ENCODE measurements at regions not wholly inside any gene's neighbourhood (a gene's known extent, or its start where the extent isn't known, plus 50 kb on each side); places are given as distances from the start of the nearest gene placed in this dataset.

- H3K79me2 ChIP-seq (ENCODE audit: control insufficient read depth, insufficient read depth, low read length), result no peaks in the 10 kb centered on the region
- DNase-seq (ENCODE audit: low read depth, low spot score), result no peak
- POLR2A ChIA-PET, result no interaction called here
- H3K4me1 ChIP-seq (ENCODE audit: control insufficient read depth, extremely low read depth, insufficient read depth, low read length), result no peaks in the 10 kb centered on the region
- H4K20me1 ChIP-seq (replicated peaks; ENCODE audit: control insufficient read depth, extremely low read depth, insufficient read depth, low read length), result no peaks in the 10 kb centered on the region
- no peak overlapping the region for H3K4me2 ChIP-seq (ENCODE audit: insufficient read depth, low read length)
- no peaks in the 10 kb centered on the region for H3K9me3 ChIP-seq (replicated peaks; ENCODE audit: control insufficient read depth, insufficient read depth, low read length)
- no TSS peak for BruUV-seq (replicated peaks)
- TF ChIP-seq POLR2A (IDR thresholded peaks at IDR 0.05; ENCODE audit: low read depth, low read length), result no peak
- no peak for TF ChIP-seq GATA2 (IDR thresholded peaks at IDR 0.05; ENCODE audit: insufficient read depth, insufficient read length, low read depth, low read length)
- TF ChIP-seq JUN (IDR thresholded peaks at IDR 0.05; ENCODE audit: borderline replicate concordance, insufficient read depth, insufficient read length, low read depth), result no peak
- no peak for TF ChIP-seq MAX (IDR thresholded peaks at IDR 0.05; ENCODE audit: insufficient read depth, insufficient read length)
- no peak for TF ChIP-seq CTCF (IDR thresholded peaks at IDR 0.05; ENCODE audit: extremely low read depth in 1 of 2, insufficient read depth in 1 of 2, low read depth in 1 of 2, low read length in 2 of 2)
- TF ChIP-seq MYC (IDR thresholded peaks at IDR 0.05; ENCODE audit: low read depth, low read length), result no peak
- no peak for TF ChIP-seq FOS (IDR thresholded peaks at IDR 0.05; ENCODE audit: borderline replicate concordance, insufficient read depth, low read length)
- TF ChIP-seq EZH2 (IDR thresholded peaks at IDR 0.05; ENCODE audit: borderline replicate concordance, low read depth, low read length, severe bottlenecking), result no peak
- no peak for TF ChIP-seq POLR2AphosphoS5 (IDR thresholded peaks at IDR 0.05; ENCODE audit: insufficient read depth, low read depth, low read length)
- dilution Hi-C loops (cut with MboI; ENCODE audit: extremely low pct_ligation_motif_present, low sequenced_read_pairs), result no loop called here
- CTCF ChIA-PET, result no interaction called here
- H3K27ac ChIP-seq (ENCODE audit: insufficient read depth, low read depth, low read length), result no peak overlapping the region
- H3K9me1 ChIP-seq (replicated peaks; ENCODE audit: control insufficient read depth, extremely low read depth, insufficient read depth, low read length), result no peaks in the 10 kb centered on the region
- intact Hi-C loops (cut with micrococcal nuclease), result no loop called here
- no peaks in the 10 kb centered on the region for H3K27me3 ChIP-seq (ENCODE audit: control insufficient read depth in 2 of 2, insufficient read depth in 2 of 2, low read length in 2 of 2)
- no peak for FAIRE-seq
- no peaks in the 10 kb centered on the region for H3K36me3 ChIP-seq (ENCODE audit: control insufficient read depth in 2 of 2, extremely low read depth in 1 of 2, insufficient read depth in 2 of 2, low read length in 2 of 2)
- H3K9ac ChIP-seq (replicated peaks; ENCODE audit: extremely low read depth, insufficient read depth, low read length), result no peak overlapping the region
- no peak overlapping the region for H3K4me3 ChIP-seq (replicated peaks in 1 of 3; ENCODE audit: insufficient read depth in 1 of 3, low read depth in 1 of 3, low read length in 3 of 3)
- no peak overlapping the region for H2AFZ ChIP-seq (ENCODE audit: low read depth, low read length)
These were observed 107.7 kb upstream of the ADRA2C start for GRCh38 chr4:3658530-3658913.

All from endothelial cell of umbilical vein (primary cell).